ENCODE measurements at regions not wholly inside any gene's neighbourhood (a gene's known extent, or its start where the extent isn't known, plus 50 kb on each side); places are given as distances from the start of the nearest gene placed in this dataset.

DNA sequence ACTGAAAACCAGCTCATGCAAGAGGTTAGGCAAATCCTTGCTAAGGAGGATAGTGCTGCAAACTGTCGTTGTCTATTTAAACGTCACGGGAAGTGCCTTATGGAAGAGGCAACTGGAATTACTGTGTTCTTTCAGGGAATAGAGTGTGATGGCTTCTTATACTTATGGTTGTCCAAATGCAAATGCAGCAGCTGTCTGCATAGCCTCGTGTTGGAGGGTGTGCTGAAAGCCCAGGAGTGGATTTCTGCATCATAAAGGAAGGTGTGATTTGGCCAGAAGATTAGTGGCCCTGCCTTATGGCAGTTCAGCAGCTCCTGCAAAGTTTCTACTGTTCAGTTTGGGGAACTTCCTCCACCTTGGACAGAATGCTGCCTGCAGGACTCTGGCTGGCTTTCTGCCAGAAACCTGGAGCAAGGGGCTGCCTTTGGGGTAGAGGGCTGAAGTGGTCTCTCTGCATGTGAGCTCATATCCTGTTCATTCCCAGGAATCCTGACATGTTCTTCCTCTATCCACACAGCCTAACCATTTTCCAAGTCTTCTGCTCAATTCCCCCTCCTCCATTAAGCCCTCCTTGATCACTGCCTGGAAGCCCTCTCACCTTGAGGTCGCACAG, 321.2 kb upstream of the CXCR4 start:
- Histone ChIP-seq H3K4me1 (no peaks in the 10 kb centered on the region), H3K27me3 (no peaks in the 10 kb centered on the region), H3K9me3 (no peaks in the 10 kb centered on the region), H3K27ac (no peak overlapping the region), H3K36me3 (no peaks in the 10 kb centered on the region), H3K4me3 (no peak overlapping the region)
- WGBS, 2 donors, result 36 to 40% methylated on average over 5 of the region's 5 CpGs
- TF ChIP-seq, protein P1, sequence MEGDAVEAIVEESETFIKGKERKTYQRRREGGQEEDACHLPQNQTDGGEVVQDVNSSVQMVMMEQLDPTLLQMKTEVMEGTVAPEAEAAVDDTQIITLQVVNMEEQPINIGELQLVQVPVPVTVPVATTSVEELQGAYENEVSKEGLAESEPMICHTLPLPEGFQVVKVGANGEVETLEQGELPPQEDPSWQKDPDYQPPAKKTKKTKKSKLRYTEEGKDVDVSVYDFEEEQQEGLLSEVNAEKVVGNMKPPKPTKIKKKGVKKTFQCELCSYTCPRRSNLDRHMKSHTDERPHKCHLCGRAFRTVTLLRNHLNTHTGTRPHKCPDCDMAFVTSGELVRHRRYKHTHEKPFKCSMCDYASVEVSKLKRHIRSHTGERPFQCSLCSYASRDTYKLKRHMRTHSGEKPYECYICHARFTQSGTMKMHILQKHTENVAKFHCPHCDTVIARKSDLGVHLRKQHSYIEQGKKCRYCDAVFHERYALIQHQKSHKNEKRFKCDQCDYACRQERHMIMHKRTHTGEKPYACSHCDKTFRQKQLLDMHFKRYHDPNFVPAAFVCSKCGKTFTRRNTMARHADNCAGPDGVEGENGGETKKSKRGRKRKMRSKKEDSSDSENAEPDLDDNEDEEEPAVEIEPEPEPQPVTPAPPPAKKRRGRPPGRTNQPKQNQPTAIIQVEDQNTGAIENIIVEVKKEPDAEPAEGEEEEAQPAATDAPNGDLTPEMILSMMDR (IDR thresholded peaks at IDR 0.05), result no peak
- ATAC-seq, result no peak
- no peak for DNase-seq
- FAIRE-seq, result no peak
- intact Hi-C loops (cut with DNase I), result no loop called here

DNA sequence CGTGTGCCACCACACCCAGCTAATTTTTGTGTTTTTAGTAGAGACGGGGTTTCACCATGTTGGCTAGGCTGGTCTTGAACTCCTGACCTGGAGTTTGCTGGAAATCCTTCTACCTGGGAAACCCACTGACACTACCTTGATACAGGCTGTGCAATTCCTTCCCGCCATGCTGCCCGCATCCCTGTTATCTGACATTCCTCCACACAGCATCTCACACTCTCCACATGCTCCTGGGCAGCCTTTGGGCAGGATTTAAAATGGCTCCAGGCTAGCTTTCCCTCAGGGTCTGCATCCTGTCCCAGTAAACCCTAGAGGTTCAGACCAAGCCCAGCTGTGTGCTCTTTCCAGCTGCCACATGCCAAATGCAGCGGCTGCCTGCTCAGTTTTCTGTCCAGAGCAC, 319.5 kb upstream of the CXCR4 start:
- Histone ChIP-seq H3K4me3 (no peak overlapping the region), H3K27me3 (no peaks in the 10 kb centered on the region), H3K36me3 (no peaks in the 10 kb centered on the region), H3K9me3 (no peaks in the 10 kb centered on the region), H3K4me1 (no peaks in the 10 kb centered on the region), H3K27ac (no peak overlapping the region)
- TF ChIP-seq, protein P1 (IDR thresholded peaks at IDR 0.05), result no peak
- DNase-seq (no peak), ATAC-seq (no peak), FAIRE-seq (no peak)
- 80 to 92% methylated on average over 5 of the region's 5 CpGs for WGBS, 2 donors
- intact Hi-C loops (cut with DNase I), result no loop called here

DNA sequence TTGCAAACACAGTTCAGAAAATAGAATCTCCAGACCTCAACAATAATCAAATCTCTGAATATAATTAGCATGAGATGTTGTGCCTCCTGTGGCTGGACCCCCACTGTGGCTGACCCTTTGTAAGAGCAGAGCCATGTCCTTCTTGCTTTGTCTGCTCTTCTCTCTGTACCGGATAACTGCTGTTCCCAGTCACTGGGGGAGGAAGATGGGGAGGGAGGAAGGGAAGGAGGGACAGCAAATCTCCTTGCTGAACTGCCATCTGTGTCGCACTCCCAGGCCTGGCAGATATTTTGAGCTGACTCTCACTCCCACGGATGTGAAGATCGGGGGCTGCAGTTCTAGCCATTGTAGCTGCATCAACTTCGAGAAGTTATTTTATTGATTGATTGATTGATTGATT, 319.0 kb upstream of the CXCR4 start:
- 41 to 49% methylated on average over 5 of the region's 5 CpGs for WGBS, 2 donors
- TF ChIP-seq, protein P1 (IDR thresholded peaks at IDR 0.05), result no peak
- Histone ChIP-seq H3K9me3 (no peaks in the 10 kb centered on the region), H3K27me3 (no peaks in the 10 kb centered on the region), H3K4me1 (no peaks in the 10 kb centered on the region), H3K36me3 (no peaks in the 10 kb centered on the region), H3K4me3 (no peak overlapping the region), H3K27ac (no peak overlapping the region)
- intact Hi-C loops (cut with DNase I), result no loop called here
- FAIRE-seq (no peak), ATAC-seq (no peak), DNase-seq (no peak)

DNA sequence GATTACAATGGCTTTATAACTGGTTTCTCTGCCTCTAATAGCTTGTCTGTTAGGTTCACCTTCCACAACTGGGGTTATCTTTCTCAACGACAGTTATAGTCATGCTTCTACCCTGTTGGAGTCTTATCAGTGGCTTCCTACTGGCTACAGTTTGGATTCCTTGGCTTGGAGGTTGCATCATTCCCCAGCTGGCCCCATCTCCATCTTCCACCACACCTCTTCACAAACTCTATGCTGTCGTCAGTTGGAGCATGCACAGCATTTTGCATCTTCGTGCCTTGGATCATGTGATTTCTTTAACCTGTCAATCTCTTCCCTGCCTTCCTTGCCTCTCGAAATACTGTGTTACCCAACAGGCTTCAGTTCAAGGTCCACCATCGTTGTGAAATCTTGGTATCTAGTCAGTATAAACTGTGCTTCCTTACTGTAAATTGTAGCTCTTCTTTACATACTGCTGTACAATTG, 316.3 kb upstream of the CXCR4 start:
- no peaks in the 10 kb centered on the region for H3K9me3 ChIP-seq
- H3K4me1 ChIP-seq, result no peaks in the 10 kb centered on the region
- no peaks in the 10 kb centered on the region for H3K27me3 ChIP-seq
- intact Hi-C loops (cut with DNase I), result no loop called here
- no peak for ATAC-seq
- H3K4me3 ChIP-seq, result no peak overlapping the region
- no peak overlapping the region for H3K27ac ChIP-seq
- WGBS, 2 donors, result 46 to 54% methylated on average over 5 of the region's 5 CpGs
- no peak for FAIRE-seq
- TF ChIP-seq, protein P1 (IDR thresholded peaks at IDR 0.05), result no peak
- no peak for DNase-seq
- H3K36me3 ChIP-seq, result no peaks in the 10 kb centered on the region

DNA sequence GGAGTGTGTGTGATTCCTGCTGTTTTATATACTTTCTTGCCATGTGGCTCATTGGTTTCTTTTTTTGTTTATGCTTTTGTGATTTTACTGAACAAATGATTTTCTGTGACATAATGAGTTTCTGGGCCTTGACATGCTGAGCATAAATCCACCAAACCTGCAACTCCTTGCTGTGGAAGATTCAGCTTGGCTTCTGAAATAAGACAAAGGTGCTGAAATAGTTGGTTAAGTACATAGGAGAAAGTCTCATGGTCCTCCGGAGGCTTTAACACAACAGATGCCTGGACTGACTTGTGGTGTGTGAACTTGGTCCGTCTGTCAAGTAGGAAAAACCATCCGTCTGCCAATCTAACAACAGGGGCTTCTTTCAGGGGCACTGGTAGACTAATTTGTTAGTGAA, 315.3 kb upstream of the CXCR4 start:
- no peak overlapping the region for H3K4me3 ChIP-seq
- intact Hi-C loops (cut with DNase I), result no loop called here
- DNase-seq, result no peak
- no peaks in the 10 kb centered on the region for H3K36me3 ChIP-seq
- H3K9me3 ChIP-seq, result no peaks in the 10 kb centered on the region
- TF ChIP-seq, protein P1 (IDR thresholded peaks at IDR 0.05), result no peak
- H3K4me1 ChIP-seq, result no peaks in the 10 kb centered on the region
- no peak for ATAC-seq
- no peak overlapping the region for H3K27ac ChIP-seq
- H3K27me3 ChIP-seq, result no peaks in the 10 kb centered on the region
- FAIRE-seq, result no peak
- 76 to 80% methylated on average over 3 of the region's 3 CpGs for WGBS, 2 donors
